NCI-H526 treated with DMSO at 0.1 percent for 48 hours (cell line): ENCODE measurements at regions not wholly inside any gene's neighbourhood (a gene's known extent, or its start where the extent isn't known, plus 50 kb on each side); places are given as distances from the start of the nearest gene placed in this dataset.

ENCODE experiments used
- DNase-seq: peaks from one replicate; lab custom pipeline; 2025; lab: John Stamatoyannopoulos, UW

GRCh38 chr4:35824231-35824630 lies 420.1 kb downstream of the ARAP2 start:
- DNase-seq = no peak

GRCh38 chr4:35835893-35836292 lies 408.4 kb downstream of the ARAP2 start:
- DNase-seq = no peak

GRCh38 chr4:35836596-35836995 lies 407.7 kb downstream of the ARAP2 start:
- no peak for DNase-seq

- no peak for DNase-seq
These were observed 377.3 kb downstream of the ARAP2 start for GRCh38 chr4:35867057-35867456.

GRCh38 chr4:35872273-35872672 lies 372.0 kb downstream of the ARAP2 start:
- no peak for DNase-seq

- no peak for DNase-seq
These were observed 364.8 kb downstream of the ARAP2 start for GRCh38 chr4:35879479-35879878.

GRCh38 chr4:35883108-35883507 lies 361.2 kb downstream of the ARAP2 start:
- no peak for DNase-seq

- no peak for DNase-seq
These were observed 359.4 kb downstream of the ARAP2 start for GRCh38 chr4:35884714-35885480.

GRCh38 chr4:35897808-35898207 lies 346.5 kb downstream of the ARAP2 start:
- DNase-seq = no peak

- DNase-seq = no peak
These were observed 343.7 kb downstream of the ARAP2 start for GRCh38 chr4:35900286-35901243.

GRCh38 chr4:35912174-35912573 lies 332.1 kb downstream of the ARAP2 start:
- no peak for DNase-seq

- DNase-seq = no peak
These were observed 325.8 kb downstream of the ARAP2 start for GRCh38 chr4:35918491-35918977.

- DNase-seq = no peak
These were observed 318.5 kb downstream of the ARAP2 start for GRCh38 chr4:35925806-35926205.

- DNase-seq = no peak
These were observed 317.5 kb downstream of the ARAP2 start for GRCh38 chr4:35926788-35927187.

- no peak for DNase-seq
These were observed 310.4 kb downstream of the ARAP2 start for GRCh38 chr4:35933901-35934300.

GRCh38 chr4:35934320-35934981 lies 309.9 kb downstream of the ARAP2 start:
- no peak for DNase-seq

- no peak for DNase-seq
These were observed 305.4 kb downstream of the ARAP2 start for GRCh38 chr4:35938936-35939335.

- no peak for DNase-seq
These were observed 304.6 kb downstream of the ARAP2 start for GRCh38 chr4:35939751-35940150.

- no peak for DNase-seq
These were observed 302.2 kb downstream of the ARAP2 start for GRCh38 chr4:35942092-35942491.

- no peak for DNase-seq
These were observed 300.7 kb downstream of the ARAP2 start for GRCh38 chr4:35943606-35944005.

- DNase-seq = no peak
These were observed 296.1 kb downstream of the ARAP2 start for GRCh38 chr4:35948171-35948570.

- no peak for DNase-seq
These were observed 293.9 kb downstream of the ARAP2 start for GRCh38 chr4:35950442-35950841.
